ENCODE measurements at regions not wholly inside any gene's neighbourhood (a gene's known extent, or its start where the extent isn't known, plus 50 kb on each side); places are given as distances from the start of the nearest gene placed in this dataset.

GRCh38 chr3:99468918-99469317, 169.5 kb upstream of the COL8A1 start:
- Histone ChIP-seq H4K20me1 (ENCODE audit: insufficient read depth) (no peaks in the 10 kb centered on the region), H3K27ac (ENCODE audit: low read length) (no peak overlapping the region), H3K36me3 (ENCODE audit: insufficient read depth, low read length) (no peaks in the 10 kb centered on the region), H3K9me2 (ENCODE audit: insufficient read depth, low read length) (no peaks in the 10 kb centered on the region), H3K9me3 (ENCODE audit: low read length) (no peaks in the 10 kb centered on the region), H3K4me2 (ENCODE audit: low read length) (no peak overlapping the region), H3F3A (ENCODE audit: insufficient read depth, low read length, poor library complexity, severe bottlenecking) (no peaks in the 10 kb centered on the region), H3K27me3 (ENCODE audit: insufficient read depth, low read depth, low read length) (no peaks in the 10 kb centered on the region), H3K9ac (ENCODE audit: low read length) (no peak overlapping the region), H2AFZ (ENCODE audit: low read depth, low read length) (no peak overlapping the region), H3K79me2 (replicated peaks; ENCODE audit: insufficient read depth, low read length) (no peaks in the 10 kb centered on the region), H3K4me3 (ENCODE audit: low read length) (no peak overlapping the region)
- no peak for TF ChIP-seq MXI1 (conservative IDR thresholded peaks at IDR 0.05; ENCODE audit: poor library complexity, severe bottlenecking)
- no peak for TF ChIP-seq REST (IDR thresholded peaks at IDR 0.05; ENCODE audit: borderline replicate concordance)
- no peak for TF ChIP-seq POLR2AphosphoS5 (IDR thresholded peaks at IDR 0.05)
- no peak for TF ChIP-seq SMC3 (conservative IDR thresholded peaks at IDR 0.05; ENCODE audit: poor library complexity)
- no peak for TF ChIP-seq CTCF (IDR thresholded peaks at IDR 0.05; ENCODE audit: poor library complexity, severe bottlenecking)
- TF ChIP-seq EZH2 (IDR thresholded peaks at IDR 0.05; ENCODE audit: borderline replicate concordance, insufficient read depth, low read length, poor library complexity, severe bottlenecking): no peak
- TF ChIP-seq TAF1 (IDR thresholded peaks at IDR 0.05; ENCODE audit: low read depth): no peak
- no peak for TF ChIP-seq RAD21 (conservative IDR thresholded peaks at IDR 0.05)
- TF ChIP-seq EP300 (conservative IDR thresholded peaks at IDR 0.05; ENCODE audit: poor library complexity, severe bottlenecking): no peak

GRCh38 chr3:99467420-99467819, 171.0 kb upstream of the COL8A1 start:
- no peaks in the 10 kb centered on the region for H3K27me3 ChIP-seq (ENCODE audit: insufficient read depth, low read depth, low read length)
- H3F3A ChIP-seq (ENCODE audit: insufficient read depth, low read length, poor library complexity, severe bottlenecking): no peaks in the 10 kb centered on the region
- H3K9ac ChIP-seq (ENCODE audit: low read length): no peak overlapping the region
- no peaks in the 10 kb centered on the region for H3K36me3 ChIP-seq (ENCODE audit: insufficient read depth, low read length)
- no peak overlapping the region for H2AFZ ChIP-seq (ENCODE audit: low read depth, low read length)
- no peak overlapping the region for H3K4me2 ChIP-seq (ENCODE audit: low read length)
- H3K9me3 ChIP-seq (ENCODE audit: low read length): no peaks in the 10 kb centered on the region
- H4K20me1 ChIP-seq (ENCODE audit: insufficient read depth): no peaks in the 10 kb centered on the region
- TF ChIP-seq CTCF (IDR thresholded peaks at IDR 0.05; ENCODE audit: poor library complexity, severe bottlenecking): no peak
- no peak for TF ChIP-seq REST (IDR thresholded peaks at IDR 0.05; ENCODE audit: borderline replicate concordance)
- TF ChIP-seq EZH2 (IDR thresholded peaks at IDR 0.05; ENCODE audit: borderline replicate concordance, insufficient read depth, low read length, poor library complexity, severe bottlenecking): no peak
- TF ChIP-seq MXI1 (conservative IDR thresholded peaks at IDR 0.05; ENCODE audit: poor library complexity, severe bottlenecking): no peak
- no peak for TF ChIP-seq RAD21 (conservative IDR thresholded peaks at IDR 0.05)
- TF ChIP-seq EP300 (conservative IDR thresholded peaks at IDR 0.05; ENCODE audit: poor library complexity, severe bottlenecking): no peak
- TF ChIP-seq TAF1 (IDR thresholded peaks at IDR 0.05; ENCODE audit: low read depth): no peak
- TF ChIP-seq POLR2AphosphoS5 (IDR thresholded peaks at IDR 0.05): no peak
- TF ChIP-seq SMC3 (conservative IDR thresholded peaks at IDR 0.05; ENCODE audit: poor library complexity): no peak
- H3K9me2 ChIP-seq (ENCODE audit: insufficient read depth, low read length): no peaks in the 10 kb centered on the region
- no peak overlapping the region for H3K27ac ChIP-seq (ENCODE audit: low read length)
- H3K4me3 ChIP-seq (ENCODE audit: low read length): no peak overlapping the region
- no peaks in the 10 kb centered on the region for H3K79me2 ChIP-seq (replicated peaks; ENCODE audit: insufficient read depth, low read length)

All from neural cell (in vitro differentiated cells).